Neural crest cell (in vitro differentiated cells): ENCODE measurements at regions not wholly inside any gene's neighbourhood (a gene's known extent, or its start where the extent isn't known, plus 50 kb on each side); places are given as distances from the start of the nearest gene placed in this dataset.

Experiments
- DNase-seq: peaks from one replicate; pipeline ENCODE4 v3.0.0; 2021; ENCODE audit warnings: low read depth, mixed read lengths, low spot score
- H3K27ac Mint-ChIP-seq: one replicate; pipeline ENCODE4 v1.8.0; 2021; ENCODE audit warnings: mild to moderate bottlenecking, mixed read lengths; ENCODE audit not compliant: unreplicated experiment
- H3K27me3 Mint-ChIP-seq: 2 replicates; pipeline ENCODE4 v1.8.0; 2021; ENCODE audit warnings: low read depth, mild to moderate bottlenecking, mixed read lengths
- H3K36me3 Mint-ChIP-seq: 2 replicates; pipeline ENCODE4 v1.8.0; 2021; ENCODE audit warnings: low read depth, mild to moderate bottlenecking, mixed read lengths
- H3K4me1 Mint-ChIP-seq: 2 replicates; pipeline ENCODE4 v1.8.0; 2021; ENCODE audit warnings: mixed read lengths
- H3K4me3 Mint-ChIP-seq: one replicate; pipeline ENCODE4 v1.8.0; 2021; ENCODE audit warnings: mild to moderate bottlenecking, mixed read lengths
- H3K9me3 Mint-ChIP-seq: 2 replicates; pipeline ENCODE4 v1.8.0; 2021; ENCODE audit warnings: mixed read lengths
- TF ChIP-seq, protein P1 (sequence below): fragments of 200-600 bp; sonication (generic); conservative IDR thresholded peaks from 2 replicates; pipeline ENCODE4 v1.5.0; 2021; ENCODE audit warnings: antibody characterized with exemption, mild to moderate bottlenecking

DNA sequence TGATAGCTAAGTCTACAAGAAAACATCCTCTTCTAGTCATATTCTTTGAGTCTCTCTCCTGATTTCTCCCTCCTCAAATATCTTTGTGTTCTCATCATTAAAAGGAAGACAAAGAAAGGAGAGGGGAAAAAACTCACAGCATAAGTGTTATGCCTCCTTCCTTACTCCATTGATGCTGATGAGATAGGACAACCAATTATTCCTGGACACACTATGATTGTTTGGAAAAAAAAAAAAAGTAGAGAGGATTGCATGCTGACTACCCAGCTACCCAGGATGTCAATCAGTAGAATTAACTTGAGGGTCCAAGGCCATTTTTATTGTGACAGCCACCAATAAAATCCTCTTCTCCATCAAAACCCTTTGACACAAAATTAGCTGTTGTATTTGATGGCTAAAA is 299.1 kb upstream of the CDH8 start:
- Mint-ChIP-seq H3K4me1 (no peaks in the 10 kb centered on the region), H3K27me3 (no peaks in the 10 kb centered on the region), H3K36me3 (no peaks in the 10 kb centered on the region), H3K27ac (no peak overlapping the region), H3K9me3 (no peaks in the 10 kb centered on the region), H3K4me3 (no peak overlapping the region)
- TF ChIP-seq, protein P1, sequence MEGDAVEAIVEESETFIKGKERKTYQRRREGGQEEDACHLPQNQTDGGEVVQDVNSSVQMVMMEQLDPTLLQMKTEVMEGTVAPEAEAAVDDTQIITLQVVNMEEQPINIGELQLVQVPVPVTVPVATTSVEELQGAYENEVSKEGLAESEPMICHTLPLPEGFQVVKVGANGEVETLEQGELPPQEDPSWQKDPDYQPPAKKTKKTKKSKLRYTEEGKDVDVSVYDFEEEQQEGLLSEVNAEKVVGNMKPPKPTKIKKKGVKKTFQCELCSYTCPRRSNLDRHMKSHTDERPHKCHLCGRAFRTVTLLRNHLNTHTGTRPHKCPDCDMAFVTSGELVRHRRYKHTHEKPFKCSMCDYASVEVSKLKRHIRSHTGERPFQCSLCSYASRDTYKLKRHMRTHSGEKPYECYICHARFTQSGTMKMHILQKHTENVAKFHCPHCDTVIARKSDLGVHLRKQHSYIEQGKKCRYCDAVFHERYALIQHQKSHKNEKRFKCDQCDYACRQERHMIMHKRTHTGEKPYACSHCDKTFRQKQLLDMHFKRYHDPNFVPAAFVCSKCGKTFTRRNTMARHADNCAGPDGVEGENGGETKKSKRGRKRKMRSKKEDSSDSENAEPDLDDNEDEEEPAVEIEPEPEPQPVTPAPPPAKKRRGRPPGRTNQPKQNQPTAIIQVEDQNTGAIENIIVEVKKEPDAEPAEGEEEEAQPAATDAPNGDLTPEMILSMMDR, result no peak
- DNase-seq, result no peak

DNA sequence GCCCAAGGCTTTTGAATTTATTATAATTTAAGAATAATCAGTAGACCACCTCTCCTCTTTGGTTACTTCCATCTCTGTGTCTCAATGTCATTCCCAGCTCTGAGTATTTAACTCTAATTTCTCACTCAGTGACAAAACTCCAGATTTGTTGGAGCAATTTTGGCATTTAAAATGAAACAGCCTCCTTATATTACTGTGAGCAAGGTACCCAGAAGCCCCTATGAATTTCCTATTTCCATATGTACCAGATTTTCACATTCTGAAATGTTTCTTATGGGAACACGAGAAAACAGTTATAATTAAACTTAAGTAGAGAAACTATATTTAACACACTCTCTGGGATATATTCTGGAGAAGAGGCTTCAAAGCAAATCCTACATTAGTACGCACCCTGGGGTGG is 285.4 kb upstream of the CDH8 start:
- H3K4me3 Mint-ChIP-seq, result no peak overlapping the region

DNA sequence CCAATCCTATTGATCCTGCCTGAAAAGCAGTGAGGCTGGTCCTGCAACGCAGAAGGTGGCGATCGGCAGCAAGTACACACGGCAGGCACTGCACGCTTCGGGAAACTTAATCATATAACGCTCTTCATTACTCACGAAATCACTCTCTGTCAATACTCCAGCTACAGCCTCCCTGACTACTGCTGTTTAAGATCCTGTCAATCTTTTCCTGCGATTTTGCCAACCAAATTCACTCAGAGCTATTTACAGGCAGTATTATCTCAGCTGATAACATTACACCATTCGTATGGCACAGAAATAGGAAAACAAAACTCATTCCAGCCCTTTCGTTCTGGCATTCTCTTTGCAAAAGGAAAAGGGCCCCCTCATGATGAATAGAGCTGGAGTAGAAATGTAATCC is 262.4 kb upstream of the CDH8 start:
- no peaks in the 10 kb centered on the region for H3K4me1 Mint-ChIP-seq

More for the DNA sequence above, 285.4 kb upstream of the CDH8 start:
- Mint-ChIP-seq H3K4me1 (no peaks in the 10 kb centered on the region), H3K36me3 (no peaks in the 10 kb centered on the region), H3K27ac (no peak overlapping the region), H3K27me3 (no peaks in the 10 kb centered on the region), H3K9me3 (no peaks in the 10 kb centered on the region)
- TF ChIP-seq, protein P1, result no peak
- no peak for DNase-seq

DNA sequence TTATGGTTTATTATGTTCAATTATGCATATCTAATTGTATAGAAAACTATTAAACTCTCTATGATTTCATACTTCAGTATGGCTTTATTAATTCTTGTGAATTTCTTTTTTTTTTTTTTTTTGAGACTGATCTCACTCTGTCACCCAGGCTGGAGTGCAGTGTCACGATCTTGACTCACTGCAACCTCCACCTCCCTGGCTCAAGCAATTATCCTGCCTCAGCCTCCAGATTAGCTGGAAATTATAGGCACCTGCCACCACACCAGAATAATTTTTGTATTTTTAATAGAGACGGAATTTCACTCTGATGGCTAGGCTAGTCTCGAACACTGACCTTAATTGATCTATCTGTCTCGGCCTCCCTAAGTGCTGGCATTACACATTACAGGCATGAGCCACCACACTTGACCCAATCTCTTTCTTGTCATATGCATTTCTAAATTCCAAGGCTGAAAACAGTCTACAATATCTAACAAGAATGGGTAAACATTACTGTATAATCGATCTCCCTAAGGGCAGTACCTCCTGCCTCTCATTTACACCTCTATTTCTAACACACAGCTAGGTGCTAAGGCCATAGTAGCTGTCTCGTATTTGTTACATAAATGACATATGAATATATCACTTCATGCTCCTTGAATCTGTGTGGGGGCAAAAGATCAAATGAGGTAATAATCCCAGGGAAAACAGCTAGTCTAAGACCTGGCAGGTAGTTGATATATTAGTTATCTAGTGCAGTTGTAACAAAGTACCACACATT is 258.2 kb upstream of the CDH8 start:
- Mint-ChIP-seq H3K27ac (no peak overlapping the region), H3K36me3 (no peaks in the 10 kb centered on the region), H3K4me1 (no peaks in the 10 kb centered on the region), H3K4me3 (no peak overlapping the region), H3K27me3 (no peaks in the 10 kb centered on the region), H3K9me3 (no peaks in the 10 kb centered on the region)
- TF ChIP-seq, protein P1, result no peak
- DNase-seq, result no peak

More for the DNA sequence above, 262.4 kb upstream of the CDH8 start:
- Mint-ChIP-seq H3K36me3 (no peaks in the 10 kb centered on the region), H3K27ac (no peak overlapping the region), H3K4me3 (no peak overlapping the region), H3K27me3 (no peaks in the 10 kb centered on the region), H3K9me3 (peaks cover 4% of the 10 kb centered on the region)
- TF ChIP-seq, protein P1, result no peak
- no peak for DNase-seq

DNA sequence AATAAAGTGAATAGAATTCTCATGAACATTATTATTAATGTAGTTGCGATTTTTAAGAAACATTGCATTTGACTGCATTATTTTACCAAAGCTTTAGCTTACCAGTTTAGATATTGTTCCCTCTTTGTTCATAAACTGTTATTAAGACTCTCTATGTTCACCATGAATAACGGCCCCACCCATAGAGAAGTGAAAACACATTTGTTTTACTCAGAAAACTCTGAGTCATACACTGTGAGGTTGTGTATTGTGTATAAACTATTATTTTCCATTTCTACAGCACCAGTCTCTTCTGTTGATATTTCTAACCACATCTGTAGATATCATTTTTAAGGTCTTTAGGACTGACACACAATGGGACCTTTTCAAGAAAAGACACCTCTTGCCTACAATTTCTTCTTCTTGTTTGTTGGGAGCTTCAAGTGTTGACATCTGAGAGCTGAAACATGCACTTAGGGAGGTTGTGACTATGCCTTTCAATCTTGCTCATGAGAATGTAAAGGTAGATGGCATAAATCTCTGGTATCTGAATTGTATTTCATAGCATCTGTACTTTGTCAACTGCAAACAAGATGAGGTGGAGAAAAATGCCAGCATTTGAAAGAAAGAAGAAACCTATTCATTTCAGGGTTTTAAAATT is 252.9 kb upstream of the CDH8 start:
- Mint-ChIP-seq H3K27ac (no peak overlapping the region), H3K4me1 (no peaks in the 10 kb centered on the region), H3K36me3 (no peaks in the 10 kb centered on the region), H3K9me3 (no peaks in the 10 kb centered on the region), H3K4me3 (no peak overlapping the region), H3K27me3 (no peaks in the 10 kb centered on the region)
- no peak for DNase-seq
- TF ChIP-seq, protein P1, result no peak
